ENCODE measurements at regions not wholly inside any gene's neighbourhood (a gene's known extent, or its start where the extent isn't known, plus 50 kb on each side); places are given as distances from the start of the nearest gene placed in this dataset.

DNA sequence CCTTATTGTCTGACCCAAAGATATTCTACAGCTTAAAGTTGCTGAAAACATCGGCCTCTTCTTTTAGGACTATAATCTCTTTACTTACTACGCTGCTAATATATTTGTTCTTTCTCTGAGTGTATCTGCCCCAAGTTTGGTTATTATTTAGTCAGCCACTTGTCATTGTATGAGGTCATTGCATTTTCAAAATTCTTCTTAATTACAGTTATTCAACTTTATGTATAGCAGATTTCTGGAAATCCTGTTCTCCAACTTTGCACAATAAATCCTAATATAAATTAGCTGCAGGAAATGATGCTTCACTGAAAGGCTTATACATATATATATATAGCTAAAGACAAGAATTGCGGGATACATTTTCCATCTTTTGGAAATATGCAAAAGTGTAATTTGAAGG lies 88.5 kb upstream of the HIVEP1 start:
- no peak for DNase-seq

GRCh38 chr6:11922901-11923300 lies 89.2 kb upstream of the HIVEP1 start:
- DNase-seq = no peak

DNA sequence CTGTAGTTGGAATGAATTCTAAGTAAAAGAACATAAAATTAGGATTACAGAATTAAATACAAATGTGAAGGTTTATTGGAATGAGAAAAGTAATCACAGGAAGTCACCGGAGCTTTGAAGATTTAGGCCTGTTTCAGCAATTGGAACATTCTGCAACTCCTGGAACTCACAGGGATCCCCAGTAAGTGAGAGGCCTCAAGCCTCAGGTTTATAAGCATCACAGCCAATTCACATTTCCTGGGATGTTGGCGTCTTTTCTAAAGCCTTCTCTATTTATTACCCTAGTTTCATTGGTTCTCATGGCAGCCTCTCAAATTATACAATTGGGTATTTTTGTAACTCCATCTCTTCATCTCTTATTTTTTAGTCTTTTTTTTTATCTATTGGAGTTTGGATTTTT lies 90.4 kb upstream of the HIVEP1 start:
- DNase-seq = no peak

DNA sequence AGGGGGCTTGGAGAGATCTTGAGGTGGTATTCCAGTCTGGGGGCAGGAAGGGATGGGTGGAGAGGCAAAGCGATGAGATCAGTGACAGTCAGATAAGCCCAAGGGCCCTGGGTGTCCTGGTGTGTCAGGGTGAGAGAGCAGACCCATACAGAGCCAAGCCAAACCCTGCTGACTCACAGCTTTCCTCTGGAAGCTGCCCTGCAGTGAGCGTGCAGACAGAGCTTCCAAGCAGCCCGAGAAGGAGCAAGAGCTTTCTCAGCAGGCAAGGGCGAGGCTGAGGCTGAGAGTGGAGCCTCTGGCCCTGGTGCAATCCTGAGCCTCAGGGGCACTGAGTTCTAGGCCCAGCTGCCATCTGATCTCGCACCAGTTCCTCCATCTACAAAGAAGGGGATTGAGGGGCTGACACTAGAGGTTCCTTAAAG lies 91.1 kb upstream of the HIVEP1 start:
- DNase-seq = no peak

GRCh38 chr6:11920566-11920965 lies 91.5 kb upstream of the HIVEP1 start:
- DNase-seq = no peak

- no peak for DNase-seq
These were observed 92.2 kb upstream of the HIVEP1 start for GRCh38 chr6:11919771-11920440.

DNA sequence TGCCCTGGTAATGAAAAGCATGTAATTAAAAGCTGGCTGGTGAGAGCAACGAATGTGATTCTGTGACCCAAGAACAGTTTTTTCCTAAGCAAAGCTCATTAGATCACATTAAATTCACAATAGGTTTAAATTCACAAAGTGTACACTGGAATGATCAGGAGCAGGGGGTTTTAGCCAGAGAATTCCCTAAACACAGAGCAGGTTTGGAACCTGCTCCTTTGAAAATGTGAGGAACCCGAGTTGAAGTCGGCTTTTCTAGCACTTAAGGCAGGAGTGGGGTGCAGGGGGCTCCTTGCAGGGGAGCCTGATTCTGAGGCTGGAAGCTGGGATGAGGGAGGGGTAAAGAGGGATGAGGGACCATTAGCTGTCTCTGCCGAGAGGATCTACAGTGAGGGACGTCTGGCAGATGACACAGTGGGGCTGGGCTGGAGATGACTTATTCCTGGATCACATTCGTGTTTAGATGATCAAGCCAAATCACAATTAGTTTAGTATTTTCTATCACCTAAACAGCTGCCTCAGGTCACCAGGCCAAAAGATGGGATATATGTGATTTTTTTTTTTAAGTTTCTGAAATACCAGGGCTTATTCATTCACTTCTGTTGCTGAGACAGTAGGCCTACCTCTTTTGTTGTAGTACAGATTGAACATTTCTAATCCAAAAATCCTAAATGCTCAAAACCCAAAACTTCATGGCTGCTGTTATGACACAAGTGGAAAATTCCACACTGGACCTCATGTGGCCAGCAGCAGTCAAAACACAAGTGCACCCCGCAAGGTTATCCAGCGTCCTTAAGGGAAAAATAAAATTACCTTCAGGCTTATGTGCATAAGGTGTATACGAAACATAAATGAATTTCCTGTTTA lies 93.1 kb upstream of the HIVEP1 start:
- DNase-seq = no peak

GRCh38 chr6:11917951-11918738 lies 94.0 kb upstream of the HIVEP1 start:
- DNase-seq = no peak

- DNase-seq = no peak
These were observed 99.7 kb upstream of the HIVEP1 start for GRCh38 chr6:11912420-11912819.

DNA sequence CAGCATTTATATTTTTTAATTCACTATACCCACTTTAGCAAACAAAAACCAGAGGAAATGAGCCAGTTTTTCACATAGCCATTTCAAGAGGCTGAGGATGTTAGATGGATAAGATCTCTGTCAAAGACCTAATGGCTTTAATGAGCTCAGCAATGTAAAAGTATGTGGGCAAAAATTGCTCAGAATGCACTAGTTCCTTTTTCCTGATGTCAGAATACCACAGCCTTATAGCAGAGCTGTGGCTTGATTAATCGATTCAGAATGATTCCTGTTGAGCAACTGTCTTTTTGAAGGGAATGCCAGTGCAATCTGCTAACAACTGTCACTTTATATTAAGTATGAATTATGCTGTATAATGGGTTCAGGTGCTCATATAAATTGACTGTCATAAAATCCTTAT lies 100.6 kb upstream of the HIVEP1 start:
- no peak for DNase-seq

- no peak for DNase-seq
These were observed 102.4 kb upstream of the HIVEP1 start for GRCh38 chr6:11909696-11910132.

- no peak for DNase-seq
These were observed 103.5 kb upstream of the HIVEP1 start for GRCh38 chr6:11908436-11909105.

DNA sequence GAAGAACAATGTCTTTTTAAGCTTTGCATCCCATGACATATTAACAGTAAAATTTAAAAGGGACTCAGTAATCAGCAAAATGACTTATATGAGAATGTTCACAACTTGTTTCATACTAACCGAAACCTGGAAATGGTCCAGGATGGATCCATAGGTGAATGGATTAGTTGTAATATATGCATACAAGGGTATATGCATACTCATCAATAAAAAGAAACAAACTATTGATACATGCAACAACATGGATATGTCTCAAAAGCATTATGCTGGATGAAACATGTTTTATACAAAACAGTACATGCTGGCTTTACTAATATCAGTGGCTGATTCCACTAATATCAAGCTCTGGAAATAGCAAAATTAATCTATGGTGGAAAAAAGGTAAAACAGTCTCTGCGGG lies 108.5 kb upstream of the HIVEP1 start:
- DNase-seq = no peak

- DNase-seq = no peak
These were observed 109.6 kb upstream of the HIVEP1 start for GRCh38 chr6:11902527-11902926.

- peak; percentile 5 for DNase-seq
These were observed 111.2 kb upstream of the HIVEP1 start for GRCh38 chr6:11900662-11901598.

DNA sequence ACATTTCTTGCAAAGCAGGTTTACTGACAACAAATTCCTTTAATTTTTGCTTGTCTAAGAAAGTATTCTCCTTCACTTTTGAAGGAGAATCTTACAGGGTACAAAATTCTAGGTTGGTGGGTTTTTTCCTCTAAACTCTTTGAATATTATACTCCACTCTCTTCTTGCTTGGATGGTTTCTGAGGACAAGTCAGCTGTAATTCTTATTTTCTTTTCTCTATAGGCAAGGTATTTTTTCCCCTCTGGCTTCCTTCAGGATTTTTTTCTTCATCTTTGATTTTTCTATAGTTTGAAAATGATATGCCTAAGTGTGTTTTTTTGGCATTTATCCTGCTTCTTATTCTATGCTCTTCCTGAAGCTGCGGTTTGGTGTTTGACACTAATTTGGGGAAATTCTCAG lies 112.5 kb upstream of the HIVEP1 start:
- no peak for DNase-seq

GRCh38 chr6:11894212-11894611 lies 115.6 kb upstream of the ADTRP start:
- no peak for DNase-seq

DNA sequence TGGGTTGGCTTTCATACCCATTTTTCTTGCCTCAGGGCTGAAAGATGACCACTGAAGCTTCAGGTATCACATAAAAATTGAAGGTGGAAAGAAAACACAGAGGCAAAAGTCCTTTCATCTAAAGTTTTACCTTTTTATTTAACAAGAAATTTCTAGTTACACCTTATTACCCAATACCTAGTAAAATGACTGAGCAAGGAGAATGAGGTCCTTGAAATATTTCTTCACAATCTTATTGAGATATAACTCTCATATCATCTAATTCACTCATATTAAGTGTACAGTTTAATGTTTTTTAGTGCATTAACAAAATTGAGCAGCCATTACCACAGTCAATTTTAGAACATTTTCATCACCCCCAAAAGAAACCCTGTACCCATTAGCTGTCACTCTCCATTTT lies 112.9 kb upstream of the ADTRP start:
- DNase-seq = no peak

GRCh38 chr6:11890849-11891248 lies 112.2 kb upstream of the ADTRP start:
- no peak for DNase-seq

- no peak for DNase-seq
These were observed 111.6 kb upstream of the ADTRP start for GRCh38 chr6:11890209-11890608.

DNA sequence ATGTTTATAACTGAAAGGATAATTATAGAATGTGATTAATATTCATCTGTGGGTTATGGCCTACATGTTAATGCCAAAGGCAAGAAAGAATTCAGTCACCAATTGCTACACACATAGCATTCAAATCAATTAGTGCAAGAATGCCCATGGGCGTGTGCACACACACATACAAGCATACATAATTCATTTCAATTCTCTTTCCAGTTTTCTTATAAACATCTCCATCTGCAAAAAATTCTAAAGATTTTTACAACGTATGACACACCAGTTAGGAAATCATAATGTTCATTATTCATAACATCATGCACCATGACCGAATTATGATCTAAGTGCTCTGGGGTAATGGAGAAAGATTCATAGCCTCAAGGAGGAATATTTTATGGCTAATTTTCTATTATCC lies 111.0 kb upstream of the ADTRP start:
- DNase-seq = no peak

DNA sequence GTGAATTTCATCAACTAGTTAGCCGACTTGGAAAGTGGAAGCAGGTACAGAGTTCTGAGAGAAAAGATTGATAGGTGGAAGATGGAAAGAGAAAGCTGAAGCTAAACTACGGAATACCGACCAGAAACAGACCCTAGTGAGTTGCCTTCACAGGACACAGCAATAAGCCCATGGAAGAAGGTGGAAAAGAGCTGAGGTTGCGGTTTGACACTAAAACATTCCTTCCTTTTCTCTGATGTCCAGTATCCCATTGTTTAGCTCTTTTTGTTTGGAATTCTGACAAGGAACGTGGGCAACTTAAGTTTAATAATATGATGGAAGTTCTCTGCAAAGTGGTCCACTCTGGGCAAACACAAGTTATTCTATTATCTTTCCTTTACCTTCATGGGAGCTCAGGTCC lies 110.1 kb upstream of the ADTRP start:
- DNase-seq = no peak
